ENCODE measurements at regions not wholly inside any gene's neighbourhood (a gene's known extent, or its start where the extent isn't known, plus 50 kb on each side); places are given as distances from the start of the nearest gene placed in this dataset.

GRCh38 chr6:167770291-167770955 lies 56.3 kb upstream of the AFDN start:
- no peak for TF ChIP-seq POLR2A (IDR thresholded peaks at IDR 0.05)
- no peak for TF ChIP-seq CTCF (IDR thresholded peaks at IDR 0.05)

Measured in adrenal gland (tissue), 5 donors.